Lung (tissue), 11 donors: ENCODE measurements at regions not wholly inside any gene's neighbourhood (a gene's known extent, or its start where the extent isn't known, plus 50 kb on each side); places are given as distances from the start of the nearest gene placed in this dataset.

Experiments used
- ATAC-seq: fragments of 200-7000 bp; cut with Tn5 transposase; one replicate; pipeline ENCODE4 v1.9.1; 2020; ENCODE audit warnings: moderate number of reproducible peaks; ENCODE audit not compliant: insufficient read depth, low FRiP score
- DNase-seq, 3 donors: peaks; one replicate each; pipeline ENCODE4 v3.0.0-alpha.2; 2013 to 2017
- H3K27ac ChIP-seq, 2 donors: one replicate each; pipeline ENCODE4 v1.5.1; 2013; ENCODE audit warnings: mild to moderate bottlenecking in 2 of 2, moderate library complexity in 2 of 2, control low read depth in 1 of 2, inconsistent platforms in 1 of 2, low read depth in 1 of 2, low read length in 1 of 2
- H3K27me3 ChIP-seq, 3 donors: one replicate each; pipeline ENCODE4 v1.5.1; 2013; ENCODE audit warnings: low read length in 2 of 3; ENCODE audit not compliant: control insufficient read depth in 3 of 3, insufficient read depth in 3 of 3
- H3K36me3 ChIP-seq, 4 donors: one replicate each; pipeline ENCODE4 v1.5.1; 2013; ENCODE audit warnings: low read length in 4 of 4, mild to moderate bottlenecking in 1 of 4, moderate library complexity in 1 of 4; ENCODE audit not compliant: control insufficient read depth in 4 of 4, insufficient read depth in 4 of 4
- H3K4me1 ChIP-seq, 5 donors: one replicate each; pipeline ENCODE4 v1.5.1; 2013; ENCODE audit warnings: low read length in 5 of 5, mild to moderate bottlenecking in 2 of 5, moderate library complexity in 1 of 5; ENCODE audit not compliant: control insufficient read depth in 5 of 5, insufficient read depth in 5 of 5
- H3K4me3 ChIP-seq: one replicate; pipeline ENCODE4 v1.5.1; 2013; ENCODE audit warnings: mild to moderate bottlenecking, control low read depth, moderate library complexity
- H3K9ac ChIP-seq, 2 donors: one replicate each; pipeline ENCODE4 v1.5.1; 2013; ENCODE audit warnings: low read length in 2 of 2, control low read depth in 1 of 2; ENCODE audit not compliant: insufficient read depth in 1 of 2
- H3K9me3 ChIP-seq, 4 donors: one replicate each; pipeline ENCODE4 v1.5.1; 2013; ENCODE audit warnings: low read length in 3 of 4, mild to moderate bottlenecking in 1 of 4, moderate library complexity in 1 of 4; ENCODE audit not compliant: control insufficient read depth in 4 of 4, insufficient read depth in 3 of 4
- WGBS, 2 donors: extraction: QIAGEN DNeasy Blood & Tissue Kit; methylation state at CpG; one replicate each; pipeline ENCODE4 v1.1.7; 2013; 5-methylcytosine and 5-hydroxymethylcytosine counted together
- TF ChIP-seq, protein P1 (sequence below): IDR thresholded peaks from 2 replicates; pipeline ENCODE4 v1.5.1; 2012; ENCODE audit warnings: mild to moderate bottlenecking; ENCODE audit errors: control extremely low read depth, extremely low read depth
- donor health status: control.
- donor health status: control.
- donor health status: Bipolar disorder and iron deficiency.
- donor health status: healthy.
- donor health status: DM: yes; HTN: yes; CAD: no.

GRCh38 chr7:42843205-42843800, 68.6 kb downstream of the C7orf25 start:
- no peaks in the 10 kb centered on the region for H3K27me3 ChIP-seq
- WGBS, 2 donors: 22 to 28% methylated on average over 12 of the region's 12 CpGs
- no peaks in the 10 kb centered on the region for H3K9me3 ChIP-seq
- ATAC-seq: peak; percentile 90
- H3K9ac ChIP-seq: no peak overlapping the region
- no peaks in the 10 kb centered on the region for H3K36me3 ChIP-seq
- no peak overlapping the region for H3K4me3 ChIP-seq
- H3K27ac ChIP-seq: no peak overlapping the region
- peak; percentile 72 to 83 (median 80) for DNase-seq
- TF ChIP-seq, protein P1, sequence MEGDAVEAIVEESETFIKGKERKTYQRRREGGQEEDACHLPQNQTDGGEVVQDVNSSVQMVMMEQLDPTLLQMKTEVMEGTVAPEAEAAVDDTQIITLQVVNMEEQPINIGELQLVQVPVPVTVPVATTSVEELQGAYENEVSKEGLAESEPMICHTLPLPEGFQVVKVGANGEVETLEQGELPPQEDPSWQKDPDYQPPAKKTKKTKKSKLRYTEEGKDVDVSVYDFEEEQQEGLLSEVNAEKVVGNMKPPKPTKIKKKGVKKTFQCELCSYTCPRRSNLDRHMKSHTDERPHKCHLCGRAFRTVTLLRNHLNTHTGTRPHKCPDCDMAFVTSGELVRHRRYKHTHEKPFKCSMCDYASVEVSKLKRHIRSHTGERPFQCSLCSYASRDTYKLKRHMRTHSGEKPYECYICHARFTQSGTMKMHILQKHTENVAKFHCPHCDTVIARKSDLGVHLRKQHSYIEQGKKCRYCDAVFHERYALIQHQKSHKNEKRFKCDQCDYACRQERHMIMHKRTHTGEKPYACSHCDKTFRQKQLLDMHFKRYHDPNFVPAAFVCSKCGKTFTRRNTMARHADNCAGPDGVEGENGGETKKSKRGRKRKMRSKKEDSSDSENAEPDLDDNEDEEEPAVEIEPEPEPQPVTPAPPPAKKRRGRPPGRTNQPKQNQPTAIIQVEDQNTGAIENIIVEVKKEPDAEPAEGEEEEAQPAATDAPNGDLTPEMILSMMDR: peak; percentile 23
- H3K4me1 ChIP-seq: peaks cover 0 to 5% (median 0%) of the 10 kb centered on the region in 5 donors

GRCh38 chr7:42834676-42835075, 77.2 kb downstream of the C7orf25 start:
- Histone ChIP-seq H3K27ac (no peak overlapping the region), H3K27me3 (no peaks in the 10 kb centered on the region), H3K9me3 (no peaks in the 10 kb centered on the region), H3K4me3 (no peak overlapping the region), H3K36me3 (no peaks in the 10 kb centered on the region), H3K9ac (no peak overlapping the region), H3K4me1 (peaks cover 0 to 44% (median 11%) of the 10 kb centered on the region in 5 donors)
- TF ChIP-seq, protein P1: no peak
- DNase-seq (peak in 2 of 3 donors; percentile 60 to 76), ATAC-seq (no peak)

GRCh38 chr7:42833411-42833810, 78.5 kb downstream of the C7orf25 start:
- Histone ChIP-seq H3K36me3 (no peaks in the 10 kb centered on the region), H3K9me3 (no peaks in the 10 kb centered on the region), H3K4me1 (peaks cover 0 to 44% (median 11%) of the 10 kb centered on the region in 5 donors), H3K27me3 (no peaks in the 10 kb centered on the region), H3K27ac (peak overlapping the region in 1 of 2 donors; percentile 1), H3K4me3 (no peak overlapping the region), H3K9ac (no peak overlapping the region)
- ATAC-seq: no peak
- TF ChIP-seq, protein P1: no peak
- 47 to 48% methylated on average over 4 of the region's 4 CpGs for WGBS, 2 donors
- DNase-seq: peak in 1 of 3 donors; percentile 38

- DNase-seq: peak in 2 of 3 donors; percentile 54 to 73
- H3K9ac ChIP-seq: no peak overlapping the region
- no peaks in the 10 kb centered on the region for H3K36me3 ChIP-seq
- peak overlapping the region in 1 of 2 donors; percentile 82 for H3K27ac ChIP-seq
- peaks cover 0 to 41% (median 11%) of the 10 kb centered on the region in 5 donors for H3K4me1 ChIP-seq
- H3K4me3 ChIP-seq: no peak overlapping the region
- H3K9me3 ChIP-seq: no peaks in the 10 kb centered on the region
- no peaks in the 10 kb centered on the region for H3K27me3 ChIP-seq
- TF ChIP-seq, protein P1: no peak
- ATAC-seq: peak; percentile 36
These were observed 79.2 kb downstream of the C7orf25 start for GRCh38 chr7:42832667-42833066.
